Stimulated activated naive CD8-positive, alpha-beta T cell treated with anti-CD3 and anti-CD28 coated beads, Interleukin-15, amount 100 ng/mL, for 72 hours (primary cell): ENCODE measurements at regions not wholly inside any gene's neighbourhood (a gene's known extent, or its start where the extent isn't known, plus 50 kb on each side); places are given as distances from the start of the nearest gene placed in this dataset.
"Not testable (repeated sequence)": the region's sequence is repeated elsewhere in the genome, so short reads cannot be mapped to it uniquely, and the experiment has no call there.

ENCODE experiments used
- ATAC-seq: fragments of 150-1000 bp; cut with Tn5 transposase; 2 replicates; pipeline ENCODE4 v1.10.0; 2021; ENCODE audit warnings: mild to moderate bottlenecking, moderate library complexity
- DNase-seq, 2 donors: peaks; one replicate each; pipeline ENCODE4 v3.0.0; 2021 to 2022
- H3K27ac Mint-ChIP-seq, 2 donors: one replicate each; pipeline ENCODE4 v1.8.0; 2022; ENCODE audit warnings: mild to moderate bottlenecking in 2 of 2, mixed read lengths in 2 of 2, moderate library complexity in 2 of 2
- H3K27me3 Mint-ChIP-seq: one replicate; pipeline ENCODE4 v1.8.0; 2022; ENCODE audit warnings: mixed read lengths
- H3K4me1 Mint-ChIP-seq: one replicate; pipeline ENCODE4 v1.8.0; 2022; ENCODE audit warnings: mild to moderate bottlenecking, mixed read lengths
- H3K4me3 Mint-ChIP-seq, 2 donors: one replicate each; pipeline ENCODE4 v1.8.0; 2022; ENCODE audit warnings: mild to moderate bottlenecking in 2 of 2, mixed read lengths in 2 of 2, moderate library complexity in 1 of 2
- H3K9me3 Mint-ChIP-seq, 2 donors: one replicate each; pipeline ENCODE4 v1.8.0; 2022; ENCODE audit warnings: mixed read lengths in 2 of 2

- peak; percentile 78 for ATAC-seq
- Mint-ChIP-seq H3K27ac (no peak overlapping the region), H3K27me3 (peaks cover 50% of the 10 kb centered on the region), H3K4me1 (peaks cover 6% of the 10 kb centered on the region), H3K9me3 (peaks cover 4 to 7% of the 10 kb centered on the region in 2 donors), H3K4me3 (no peak overlapping the region)
- peak; percentile 50 for DNase-seq
Measured at GRCh38 chr2:238720232-238720672, 127.6 kb upstream of the TWIST2 start.

- DNase-seq (no peak), ATAC-seq (no peak)
- H3K4me3 Mint-ChIP-seq, result no peak overlapping the region
- H3K9me3 Mint-ChIP-seq, result peaks cover 4 to 7% of the 10 kb centered on the region in 2 donors
- peaks cover 38% of the 10 kb centered on the region for H3K27me3 Mint-ChIP-seq
- H3K27ac Mint-ChIP-seq, result no peak overlapping the region
- peaks cover 6% of the 10 kb centered on the region for H3K4me1 Mint-ChIP-seq
Measured at GRCh38 chr2:238722181-238722580, 125.7 kb upstream of the TWIST2 start.

- H3K27ac Mint-ChIP-seq, result no peak overlapping the region
- H3K4me1 Mint-ChIP-seq, result peaks cover 6% of the 10 kb centered on the region
- DNase-seq (no peak), ATAC-seq (no peak)
- H3K4me3 Mint-ChIP-seq, result no peak overlapping the region
- H3K27me3 Mint-ChIP-seq, result peaks cover 39% of the 10 kb centered on the region
- H3K9me3 Mint-ChIP-seq, result peaks cover 4 to 7% of the 10 kb centered on the region in 2 donors
Measured at GRCh38 chr2:238722883-238723282, 125.0 kb upstream of the TWIST2 start.

- not testable (repeated sequence) for H3K27ac Mint-ChIP-seq, ATAC-seq, H3K4me3 Mint-ChIP-seq, H3K4me1 Mint-ChIP-seq, H3K9me3 Mint-ChIP-seq, DNase-seq
- peaks cover 39% of the 10 kb centered on the region for H3K27me3 Mint-ChIP-seq
Measured at GRCh38 chr2:238723740-238724320, 124.1 kb upstream of the TWIST2 start.

GRCh38 chr2:238724728-238725127, 123.2 kb upstream of the TWIST2 start:
- no peak overlapping the region for H3K4me3 Mint-ChIP-seq
- H3K27ac Mint-ChIP-seq, result no peak overlapping the region
- DNase-seq (no peak), ATAC-seq (no peak)
- H3K4me1 Mint-ChIP-seq, result peaks cover 6% of the 10 kb centered on the region
- H3K27me3 Mint-ChIP-seq, result peaks cover 32% of the 10 kb centered on the region
- peaks cover 4 to 7% of the 10 kb centered on the region in 2 donors for H3K9me3 Mint-ChIP-seq

GRCh38 chr2:238725298-238725697, 122.6 kb upstream of the TWIST2 start:
- ATAC-seq (no peak), DNase-seq (no peak)
- H3K9me3 Mint-ChIP-seq, result peaks cover 4 to 7% of the 10 kb centered on the region in 2 donors
- H3K4me3 Mint-ChIP-seq, result no peak overlapping the region
- no peak overlapping the region for H3K27ac Mint-ChIP-seq
- peaks cover 28% of the 10 kb centered on the region for H3K27me3 Mint-ChIP-seq
- peaks cover 6% of the 10 kb centered on the region for H3K4me1 Mint-ChIP-seq

- no peak for DNase-seq
- peaks cover 6% of the 10 kb centered on the region for H3K4me1 Mint-ChIP-seq
- H3K27ac Mint-ChIP-seq, result no peak overlapping the region
- ATAC-seq, result no peak
- peaks cover 20% of the 10 kb centered on the region for H3K27me3 Mint-ChIP-seq
- peaks cover 4 to 15% of the 10 kb centered on the region in 2 donors for H3K9me3 Mint-ChIP-seq
- H3K4me3 Mint-ChIP-seq, result no peak overlapping the region
Measured at GRCh38 chr2:238726670-238727584, 121.0 kb upstream of the TWIST2 start.

GRCh38 chr2:238727585-238728329, 120.1 kb upstream of the TWIST2 start:
- Mint-ChIP-seq H3K4me3 (no peak overlapping the region), H3K27ac (peak overlapping the region in 1 of 2 donors; percentile 31), H3K4me1 (peaks cover 6% of the 10 kb centered on the region), H3K9me3 (peaks cover 0 to 10% of the 10 kb centered on the region in 2 donors), H3K27me3 (peaks cover 20% of the 10 kb centered on the region)
- ATAC-seq (no peak), DNase-seq (no peak)

- H3K4me3 Mint-ChIP-seq, result no peak overlapping the region
Measured at GRCh38 chr2:238728330-238729260, 119.3 kb upstream of the TWIST2 start.

GRCh38 chr2:238729261-238729935, 118.5 kb upstream of the TWIST2 start:
- DNase-seq (no peak), ATAC-seq (no peak)
- Mint-ChIP-seq H3K4me1 (no peaks in the 10 kb centered on the region), H3K4me3 (no peak overlapping the region), H3K9me3 (peaks cover 0 to 8% of the 10 kb centered on the region in 2 donors), H3K27me3 (peaks cover 18% of the 10 kb centered on the region), H3K27ac (no peak overlapping the region)

More at GRCh38 chr2:238728330-238729260, 119.3 kb upstream of the TWIST2 start:
- Mint-ChIP-seq H3K27me3 (peaks cover 20% of the 10 kb centered on the region), H3K27ac (no peak overlapping the region), H3K9me3 (peaks cover 0 to 8% of the 10 kb centered on the region in 2 donors), H3K4me1 (peaks cover 2% of the 10 kb centered on the region)
- ATAC-seq (no peak), DNase-seq (no peak)

- Mint-ChIP-seq H3K27ac (no peak overlapping the region), H3K27me3 (peaks cover 14% of the 10 kb centered on the region), H3K4me3 (no peak overlapping the region), H3K4me1 (no peaks in the 10 kb centered on the region), H3K9me3 (peaks cover 0 to 8% of the 10 kb centered on the region in 2 donors)
- ATAC-seq, result no peak
- no peak for DNase-seq
Measured at GRCh38 chr2:238730001-238730669, 117.8 kb upstream of the TWIST2 start.

GRCh38 chr2:238730881-238731280, 117.0 kb upstream of the TWIST2 start:
- peaks cover 18% of the 10 kb centered on the region for H3K27me3 Mint-ChIP-seq

GRCh38 chr2:238731961-238732360, 115.9 kb upstream of the TWIST2 start:
- DNase-seq (no peak), ATAC-seq (no peak)
- no peak overlapping the region for H3K4me3 Mint-ChIP-seq
- no peaks in the 10 kb centered on the region for H3K4me1 Mint-ChIP-seq
- no peak overlapping the region for H3K27ac Mint-ChIP-seq
- H3K27me3 Mint-ChIP-seq, result peaks cover 18% of the 10 kb centered on the region
- peaks cover 0 to 8% of the 10 kb centered on the region in 2 donors for H3K9me3 Mint-ChIP-seq

More at GRCh38 chr2:238730881-238731280, 117.0 kb upstream of the TWIST2 start:
- ATAC-seq, result no peak
- no peak overlapping the region for H3K27ac Mint-ChIP-seq
- no peak for DNase-seq
- peaks cover 0 to 8% of the 10 kb centered on the region in 2 donors for H3K9me3 Mint-ChIP-seq
- H3K4me1 Mint-ChIP-seq, result no peaks in the 10 kb centered on the region
- no peak overlapping the region for H3K4me3 Mint-ChIP-seq

GRCh38 chr2:238738917-238739316, 109.0 kb upstream of the TWIST2 start:
- no peaks in the 10 kb centered on the region for H3K4me1 Mint-ChIP-seq
- H3K9me3 Mint-ChIP-seq, result no peaks in the 10 kb centered on the region
- no peak overlapping the region for H3K27ac Mint-ChIP-seq
- H3K4me3 Mint-ChIP-seq, result no peak overlapping the region
- DNase-seq, result no peak
- peaks cover 68% of the 10 kb centered on the region for H3K27me3 Mint-ChIP-seq
- ATAC-seq, result no peak
